HG02642 (cell line): ENCODE measurements at regions not wholly inside any gene's neighbourhood (a gene's known extent, or its start where the extent isn't known, plus 50 kb on each side); places are given as distances from the start of the nearest gene placed in this dataset.

Source experiments
- ATAC-seq: cut with Tn5 transposase; IDR thresholded peaks from one replicate; pipeline ENCODE4 v1.9.1; 2021; ENCODE audit warnings: mild to moderate bottlenecking; ENCODE audit not compliant: unreplicated experiment, poor library complexity

GRCh38 chr4:180423712-180424057, 1819.5 kb upstream of the TENM3 start:
- no peak for ATAC-seq

GRCh38 chr4:180426938-180427337, 1816.3 kb upstream of the TENM3 start:
- ATAC-seq: no peak

- no peak for ATAC-seq
Observed at GRCh38 chr4:180430283-180430682, 1812.9 kb upstream of the TENM3 start.

GRCh38 chr4:180434131-180434895, 1808.9 kb upstream of the TENM3 start:
- ATAC-seq: peak; percentile 89

GRCh38 chr4:180436361-180436760, 1806.8 kb upstream of the TENM3 start:
- ATAC-seq: no peak

- no peak for ATAC-seq
Observed at GRCh38 chr4:180437601-180438000, 1805.6 kb upstream of the TENM3 start.

- no peak for ATAC-seq
Observed at GRCh38 chr4:180448306-180448705, 1794.9 kb upstream of the TENM3 start.

GRCh38 chr4:180449395-180449956, 1793.7 kb upstream of the TENM3 start:
- ATAC-seq: peak; percentile 80

GRCh38 chr4:180455226-180455625, 1788.0 kb upstream of the TENM3 start:
- no peak for ATAC-seq

- no peak for ATAC-seq
Observed at GRCh38 chr4:180456928-180457327, 1786.3 kb upstream of the TENM3 start.

- no peak for ATAC-seq
Observed at GRCh38 chr4:180462116-180462515, 1781.1 kb upstream of the TENM3 start.

- no peak for ATAC-seq
Observed at GRCh38 chr4:180465364-180465763, 1777.8 kb upstream of the TENM3 start.

- ATAC-seq: no peak
Observed at GRCh38 chr4:180483036-180483435, 1760.2 kb upstream of the TENM3 start.

- no peak for ATAC-seq
Observed at GRCh38 chr4:180485407-180485806, 1757.8 kb upstream of the TENM3 start.

GRCh38 chr4:180486342-180486741, 1756.9 kb upstream of the TENM3 start:
- ATAC-seq: no peak

GRCh38 chr4:180489787-180490186, 1753.4 kb upstream of the TENM3 start:
- no peak for ATAC-seq

- no peak for ATAC-seq
Observed at GRCh38 chr4:180491210-180491609, 1752.0 kb upstream of the TENM3 start.

- no peak for ATAC-seq
Observed at GRCh38 chr4:180493299-180493698, 1749.9 kb upstream of the TENM3 start.

GRCh38 chr4:180500154-180500553, 1743.0 kb upstream of the TENM3 start:
- ATAC-seq: no peak

- no peak for ATAC-seq
Observed at GRCh38 chr4:180512801-180513475, 1730.3 kb upstream of the TENM3 start.

- ATAC-seq: no peak
Observed at GRCh38 chr4:180518906-180519305, 1724.3 kb upstream of the TENM3 start.

- no peak for ATAC-seq
Observed at GRCh38 chr4:180521181-180521580, 1722.0 kb upstream of the TENM3 start.
